Neural progenitor cell (in vitro differentiated cells): ENCODE measurements at regions not wholly inside any gene's neighbourhood (a gene's known extent, or its start where the extent isn't known, plus 50 kb on each side); places are given as distances from the start of the nearest gene placed in this dataset.

Experiments
- DNase-seq: peaks from one replicate; pipeline ENCODE4 v3.0.0-alpha.2; 2016; ENCODE audit warnings: low spot score
- H2AFZ ChIP-seq: fragments of 200-600 bp; sonication (generic); replicated peaks from 2 replicates; pipeline ENCODE4 v1.6.1; 2016; ENCODE audit warnings: antibody characterized with exemption
- H3F3A ChIP-seq: fragments of 200-600 bp; sonication (generic); 2 replicates; pipeline ENCODE4 v1.6.1; 2016; ENCODE audit warnings: antibody characterized with exemption, low read depth
- H3K27ac ChIP-seq: fragments of 200-600 bp; sonication (generic); 2 replicates; pipeline ENCODE4 v1.5.1; 2016; ENCODE audit warnings: mild to moderate bottlenecking
- H3K27me3 ChIP-seq: fragments of 200-600 bp; sonication (generic); 2 replicates; pipeline ENCODE4 v1.6.1; 2016; ENCODE audit warnings: mild to moderate bottlenecking, moderate library complexity
- H3K36me3 ChIP-seq: fragments of 200-600 bp; sonication (generic); 2 replicates; pipeline ENCODE4 v1.5.1; 2016
- H3K4me1 ChIP-seq: fragments of 200-600 bp; sonication (generic); 2 replicates; pipeline ENCODE4 v1.6.1; 2016; ENCODE audit warnings: mixed run types
- H3K4me2 ChIP-seq: fragments of 200-600 bp; sonication (generic); 2 replicates; pipeline ENCODE4 v1.6.1; 2016
- H3K4me3 ChIP-seq: fragments of 200-600 bp; sonication (generic); 2 replicates; pipeline ENCODE4 v1.5.1; 2016
- H3K79me2 ChIP-seq: fragments of 200-600 bp; sonication (generic); 2 replicates; pipeline ENCODE4 v1.6.1; 2016; ENCODE audit warnings: low read depth
- H3K9ac ChIP-seq: fragments of 200-600 bp; sonication (generic); 2 replicates; pipeline ENCODE4 v1.6.1; 2016
- H3K9me3 ChIP-seq: fragments of 200-600 bp; sonication (generic); 2 replicates; pipeline ENCODE4 v1.5.1; 2016; ENCODE audit warnings: low read depth
- H4K20me1 ChIP-seq: fragments of 200-600 bp; sonication (generic); 2 replicates; pipeline ENCODE4 v1.6.1; 2016; ENCODE audit warnings: low read depth
- H3K27ac Mint-ChIP-seq: 3 replicates; pipeline ENCODE4 v1.8.0; 2021; ENCODE audit warnings: mixed read lengths
- H3K27me3 Mint-ChIP-seq: 2 replicates; pipeline ENCODE4 v1.8.0; 2022; ENCODE audit warnings: low read depth, mild to moderate bottlenecking, inconsistent platforms, moderate library complexity, mixed read lengths; ENCODE audit not compliant: insufficient read depth
- H3K36me3 Mint-ChIP-seq: 3 replicates; pipeline ENCODE4 v1.8.0; 2021; ENCODE audit warnings: mixed read lengths
- H3K4me1 Mint-ChIP-seq: 3 replicates; pipeline ENCODE4 v1.8.0; 2021; ENCODE audit warnings: mixed read lengths
- H3K4me3 Mint-ChIP-seq: 3 replicates; pipeline ENCODE4 v1.8.0; 2021; ENCODE audit warnings: mild to moderate bottlenecking, moderate library complexity, mixed read lengths
- H3K9me3 Mint-ChIP-seq: 3 replicates; pipeline ENCODE4 v1.8.0; 2020; ENCODE audit warnings: mixed read lengths
- CTCF ChIP-seq: fragments of 200-600 bp; sonication (generic); IDR thresholded peaks from 2 replicates; pipeline ENCODE4 v1.5.1; 2017; ENCODE audit warnings: antibody characterized with exemption, mild to moderate bottlenecking
- EZH2 ChIP-seq: fragments of 200-600 bp; sonication (generic); IDR thresholded peaks from 2 replicates; pipeline ENCODE4 v1.6.1; 2017; ENCODE audit warnings: antibody characterized with exemption, mild to moderate bottlenecking, moderate library complexity
- EZH2phosphoT487 ChIP-seq: fragments of 200-600 bp; sonication (generic); IDR thresholded peaks from 2 replicates; pipeline ENCODE4 v1.6.1; 2017; ENCODE audit warnings: antibody characterized with exemption

- H3K4me3 Mint-ChIP-seq = no peak overlapping the region
- H3K36me3 ChIP-seq = no peaks in the 10 kb centered on the region
- peak overlapping the region; percentile 55 for H3K27ac Mint-ChIP-seq
Observed at GRCh38 chr18:79586436-79587225, 93.0 kb upstream of the CTDP1 start.

DNA sequence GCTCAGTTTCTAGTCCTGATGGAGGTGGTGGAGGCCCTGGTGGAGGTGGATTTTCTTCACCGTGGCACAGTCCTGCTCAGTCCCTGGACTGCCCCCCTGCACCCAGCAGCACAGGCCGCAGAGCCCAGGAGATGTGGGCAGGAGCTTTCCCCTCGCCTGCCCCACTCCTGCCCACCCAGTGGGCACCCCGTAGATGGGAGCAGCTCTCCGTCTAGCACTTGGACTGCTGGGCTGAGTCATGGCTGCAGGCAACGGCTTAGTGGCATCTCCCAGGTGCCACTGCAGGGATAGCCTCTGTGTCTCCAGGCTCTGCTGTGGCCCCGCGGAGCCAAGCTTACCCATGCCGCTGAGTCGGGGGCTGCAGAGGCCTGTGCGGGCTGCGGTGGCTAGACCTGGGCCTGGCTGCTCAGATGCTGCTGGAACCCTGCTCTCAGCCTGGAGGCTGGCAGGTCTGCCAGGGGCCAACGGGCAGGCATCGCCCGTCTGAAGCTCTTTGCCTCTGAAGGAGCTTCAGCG is 92.3 kb upstream of the CTDP1 start:
- Histone ChIP-seq H3K79me2 (no peaks in the 10 kb centered on the region), H3K4me2 (no peak overlapping the region), H3K4me1 (peaks cover 22% of the 10 kb centered on the region), H3K27ac (no peak overlapping the region), H3F3A (peaks cover 9% of the 10 kb centered on the region), H3K36me3 (no peaks in the 10 kb centered on the region), H2AFZ (no peak overlapping the region), H3K4me3 (no peak overlapping the region), H3K9me3 (no peaks in the 10 kb centered on the region), H3K9ac (no peak overlapping the region), H4K20me1 (no peaks in the 10 kb centered on the region), H3K27me3 (no peaks in the 10 kb centered on the region)
- DNase-seq = no peak
- TF ChIP-seq EZH2 (no peak), CTCF (no peak), EZH2phosphoT487 (no peak)
- Mint-ChIP-seq H3K9me3 (peaks cover under 1% of the 10 kb centered on the region), H3K27me3 (peaks cover 8% of the 10 kb centered on the region), H3K36me3 (no peaks in the 10 kb centered on the region), H3K4me1 (peaks cover 37% of the 10 kb centered on the region), H3K27ac (no peak overlapping the region), H3K4me3 (no peak overlapping the region)

More at GRCh38 chr18:79586436-79587225, 93.0 kb upstream of the CTDP1 start:
- DNase-seq = no peak
- Histone ChIP-seq H3K27me3 (no peaks in the 10 kb centered on the region), H3K4me1 (peaks cover 22% of the 10 kb centered on the region), H2AFZ (no peak overlapping the region), H3K79me2 (no peaks in the 10 kb centered on the region), H3K27ac (no peak overlapping the region), H3K4me3 (no peak overlapping the region), H3F3A (peaks cover 15% of the 10 kb centered on the region), H3K9me3 (no peaks in the 10 kb centered on the region), H3K4me2 (no peak overlapping the region), H4K20me1 (no peaks in the 10 kb centered on the region), H3K9ac (no peak overlapping the region)
- peaks cover 8% of the 10 kb centered on the region for H3K27me3 Mint-ChIP-seq
- peaks cover 37% of the 10 kb centered on the region for H3K4me1 Mint-ChIP-seq
- no peaks in the 10 kb centered on the region for H3K9me3 Mint-ChIP-seq
- TF ChIP-seq CTCF (no peak), EZH2 (no peak), EZH2phosphoT487 (no peak)
- no peaks in the 10 kb centered on the region for H3K36me3 Mint-ChIP-seq

DNA sequence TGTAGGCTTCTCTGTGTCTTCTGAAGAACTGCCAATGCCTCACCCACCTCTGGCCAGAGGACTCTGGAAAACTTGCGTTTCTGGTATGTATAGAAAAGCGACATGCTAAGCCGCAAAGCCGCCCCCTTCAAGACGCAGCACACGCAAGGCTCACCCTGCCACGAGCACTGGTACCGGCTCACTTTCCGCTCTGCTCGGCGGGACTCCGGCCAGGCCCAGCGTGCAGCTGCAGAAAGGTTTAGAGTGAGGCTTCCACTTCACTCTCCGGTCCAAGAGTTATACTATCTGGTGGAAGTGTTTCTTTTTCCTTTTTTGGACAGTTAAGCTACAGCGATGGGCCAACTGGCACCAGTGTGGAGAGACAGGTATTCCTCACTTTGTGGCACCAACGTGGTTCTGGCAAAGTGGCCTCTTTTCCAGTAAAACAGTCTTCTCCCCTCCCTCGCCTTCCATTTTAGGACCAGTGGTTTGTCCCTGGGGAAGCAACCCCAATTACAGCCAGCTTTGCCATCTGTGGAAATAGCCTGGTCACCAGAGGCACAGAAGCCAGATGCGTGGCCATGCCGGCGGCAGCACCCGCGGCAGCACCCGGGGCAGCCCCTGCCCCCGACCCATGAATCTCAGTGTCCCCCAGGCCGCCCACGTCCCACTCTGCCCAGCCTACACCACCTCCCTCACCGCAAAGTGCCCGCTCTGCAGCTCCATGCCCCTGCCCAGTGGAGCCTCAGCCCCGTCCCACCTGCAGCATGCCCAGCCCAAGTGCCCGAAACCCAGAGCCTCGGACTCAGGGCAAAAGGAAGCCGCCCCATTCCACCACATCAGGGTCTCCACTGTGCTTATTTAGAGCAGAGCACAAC is 91.6 kb upstream of the CTDP1 start:
- H3K36me3 ChIP-seq = no peaks in the 10 kb centered on the region
- peak overlapping the region; percentile 1 for H2AFZ ChIP-seq
- no peaks in the 10 kb centered on the region for H3K27me3 ChIP-seq
- H3K9ac ChIP-seq = no peak overlapping the region
- H3K27ac ChIP-seq = no peak overlapping the region
- no peak overlapping the region for H3K4me3 ChIP-seq
- peaks cover 2% of the 10 kb centered on the region for H3F3A ChIP-seq
- DNase-seq = no peak
- TF ChIP-seq EZH2phosphoT487 (no peak), CTCF (no peak), EZH2 (no peak)
- Mint-ChIP-seq H3K27ac (peak overlapping the region; percentile 85), H3K36me3 (peaks cover 1% of the 10 kb centered on the region), H3K27me3 (peaks cover 8% of the 10 kb centered on the region), H3K4me1 (peaks cover 37% of the 10 kb centered on the region), H3K4me3 (peak overlapping the region; percentile 30), H3K9me3 (peaks cover 4% of the 10 kb centered on the region)
- no peaks in the 10 kb centered on the region for H4K20me1 ChIP-seq
- H3K4me1 ChIP-seq = peaks cover 22% of the 10 kb centered on the region
- H3K4me2 ChIP-seq = peak overlapping the region; percentile 64
- H3K9me3 ChIP-seq = no peaks in the 10 kb centered on the region
- no peaks in the 10 kb centered on the region for H3K79me2 ChIP-seq
